K562 (cell line): ENCODE measurements at regions not wholly inside any gene's neighbourhood (a gene's known extent, or its start where the extent isn't known, plus 50 kb on each side); places are given as distances from the start of the nearest gene placed in this dataset.

Experiments used
- ATAC-seq: fragments of 200-7000 bp; cut with Tn5 transposase; 3 replicates; pipeline ENCODE4 v1.9.1; 2020; ENCODE audit warnings: moderate library complexity
- BruUV-seq: library from RNA; stranded (reverse); fragments of 400-500 nt; replicated peaks from 2 replicates; lab custom pipeline; 2021; lab: Mats Ljungman, UMichigan
- CTCF ChIA-PET: fragments of 300-600 bp; formaldehyde crosslinking; extraction: SDS; loops from one replicate; lab custom pipeline; 2021; ENCODE audit warnings: low intra/inter-chr PET ratio; lab: Yijun Ruan, JAX
- POLR2A ChIA-PET: fragments of 300-600, 350-650 bp; sonication (Branson Sonifier 250); formaldehyde crosslinking; extraction: SDS; loops from one replicate; lab custom pipeline; 2021; ENCODE audit warnings: antibody characterized with exemption, inconsistent platforms; lab: Yijun Ruan, JAX
- DNase-seq, 4 experiments: peaks; one replicate each; pipeline versions ENCODE4 v3.0.0 to v3.0.0-alpha.2; 2011 to 2018; ENCODE audit warnings: low spot score in 3 of 4, mixed read lengths in 3 of 4; ENCODE audit errors: extremely low read depth in 1 of 4
- FAIRE-seq: peaks from 2 replicates; lab custom pipeline; 2011; peaks lifted over from hg19 to GRCh38; lab: Jason Lieb, UNC
- H2AFZ ChIP-seq: 2 replicates; pipeline ENCODE4 v1.6.0; 2011; ENCODE audit warnings: low read depth, low read length, control low read depth, inconsistent platforms
- H3K27ac ChIP-seq: fragments of 200-600 bp; 3 replicates; pipeline ENCODE4 v1.8.0; 2011; ENCODE audit warnings: low read depth, mild to moderate bottlenecking, control low read depth, inconsistent platforms, low read length, moderate library complexity, mixed read lengths; ENCODE audit errors: extremely low read depth
- H3K27me3 ChIP-seq, 2 experiments: fragments of 300-600 bp in 1 of 2; 2 replicates in 1 of 2; 3 replicates in 1 of 2; pipeline versions ENCODE4 v1.6.0 to v1.8.0; 2011; ENCODE audit warnings: inconsistent platforms in 2 of 2, low read length in 2 of 2, mild to moderate bottlenecking in 1 of 2, mixed read lengths in 1 of 2, moderate library complexity in 1 of 2; ENCODE audit not compliant: control insufficient read depth in 2 of 2, insufficient read depth in 2 of 2
- H3K36me3 ChIP-seq: fragments of 300-600 bp; 3 replicates; pipeline ENCODE4 v1.8.0; 2011; ENCODE audit warnings: mild to moderate bottlenecking, low read length, inconsistent platforms; ENCODE audit not compliant: control insufficient read depth, insufficient read depth
- H3K4me1 ChIP-seq, 2 experiments: fragments of 200-600 bp in 1 of 2; replicated peaks in 1 of 2; 2 replicates in 1 of 2; 3 replicates in 1 of 2; pipeline versions ENCODE4 v1.5.1 to v1.8.0; 2011; ENCODE audit warnings: inconsistent platforms in 2 of 2, low read length in 2 of 2, mild to moderate bottlenecking in 1 of 2, mixed read lengths in 1 of 2, moderate library complexity in 1 of 2; ENCODE audit not compliant: control insufficient read depth in 2 of 2, insufficient read depth in 2 of 2
- H3K4me2 ChIP-seq: 2 replicates; pipeline ENCODE4 v1.6.1; 2011; ENCODE audit warnings: low read length, control low read depth, inconsistent platforms, mixed read lengths; ENCODE audit not compliant: insufficient read depth
- H3K4me3 ChIP-seq: fragments of 200-600 bp; sonication (generic), shearing (Covaris generic); 2 replicates; pipeline ENCODE4 v1.5.1; 2016; ENCODE audit warnings: control low read depth, inconsistent platforms
- H3K79me2 ChIP-seq: fragments of 200-600 bp; 3 replicates; pipeline ENCODE4 v1.8.0; 2011; ENCODE audit warnings: low read length, inconsistent platforms; ENCODE audit not compliant: control insufficient read depth, insufficient read depth
- H3K9ac ChIP-seq, 2 experiments: 2 replicates each; pipeline versions ENCODE4 v1.6.0 to v1.6.1; 2011; ENCODE audit warnings: low read depth in 2 of 2, low read length in 2 of 2, control low read depth in 1 of 2, inconsistent platforms in 1 of 2, mild to moderate bottlenecking in 1 of 2, mixed read lengths in 1 of 2; ENCODE audit not compliant: insufficient read depth in 1 of 2
- H3K9me1 ChIP-seq: one replicate; pipeline ENCODE4 v1.6.0; 2011; ENCODE audit warnings: inconsistent platforms, mild to moderate bottlenecking, low read length, moderate library complexity; ENCODE audit not compliant: control insufficient read depth, insufficient read depth
- H3K9me3 ChIP-seq: replicated peaks from 2 replicates; pipeline ENCODE4 v1.5.1; 2011; ENCODE audit warnings: low read depth, low read length, inconsistent platforms; ENCODE audit not compliant: control insufficient read depth, insufficient read depth
- H4K20me1 ChIP-seq: replicated peaks from 2 replicates; pipeline ENCODE4 v1.6.1; 2011; ENCODE audit warnings: low read length, inconsistent platforms, mixed read lengths; ENCODE audit not compliant: control insufficient read depth, insufficient read depth
- ATF7 ChIP-seq: fragments of 450-650 bp; IDR thresholded peaks from 2 replicates; pipeline ENCODE4 v1.7.1; 2014; ENCODE audit warnings: mild to moderate bottlenecking, moderate library complexity
- EZH2 ChIP-seq: IDR thresholded peaks from 2 replicates; pipeline ENCODE4 v1.6.1; 2012; ENCODE audit warnings: low read depth, mild to moderate bottlenecking, inconsistent platforms, low read length, borderline replicate concordance
- MLX ChIP-seq, 2 experiments: fragments of 450-650 bp in 1 of 2; sonication (generic) in 1 of 2; formaldehyde crosslinking; conservative IDR thresholded peaks; 2 replicates each; pipeline versions ENCODE4 v1.4.0 to v1.8.1; 2020 to 2022; ENCODE audit warnings: mild to moderate bottlenecking in 1 of 2, missing genetic modification reagents in 1 of 2
- MYNN ChIP-seq, 2 experiments: sonication (generic); formaldehyde crosslinking in 1 of 2; IDR thresholded peaks; 2 replicates each; pipeline versions ENCODE4 v1.5.0 to v1.6.1; 2016 to 2020; ENCODE audit warnings: antibody characterized with exemption in 1 of 2, missing genetic modification reagents in 1 of 2
- PBX2 ChIP-seq, 2 experiments: IDR thresholded peaks in 1 of 2; conservative IDR thresholded peaks in 1 of 2; 2 replicates each; pipeline ENCODE4 v1.6.1; 2016; ENCODE audit warnings: low read depth in 2 of 2, mild to moderate bottlenecking in 1 of 2, missing compliant biosample characterization in 1 of 2, missing genetic modification characterization in 1 of 2, moderate library complexity in 1 of 2
- SMARCE1 ChIP-seq: fragments of 450-650 bp; IDR thresholded peaks from 2 replicates; pipeline ENCODE4 v1.7.1; 2016; ENCODE audit warnings: mild to moderate bottlenecking
- XRCC4 ChIP-seq: IDR thresholded peaks from one replicate; pipeline ENCODE4 v1.6.1; 2011; ENCODE audit not compliant: insufficient read depth, insufficient read length; ENCODE audit errors: extremely low read depth
- ZFP30 ChIP-seq: fragments of 250-450 bp; sonication (Bioruptor Pico); IDR thresholded peaks from 2 replicates; pipeline ENCODE4 v1.8.0; 2022; ENCODE audit warnings: moderate library complexity, mild to moderate bottlenecking, inconsistent platforms, borderline replicate concordance
- ZNF175 ChIP-seq: fragments of 200-800 bp; sonication (Bioruptor generic); IDR thresholded peaks from 2 replicates; pipeline ENCODE4 v1.6.1; 2016; ENCODE audit warnings: low read depth, mild to moderate bottlenecking, missing genetic modification characterization, missing compliant biosample characterization
- ZNF407 ChIP-seq: fragments of 450-650 bp; IDR thresholded peaks from 2 replicates; pipeline ENCODE4 v1.6.1; 2016; ENCODE audit warnings: low read depth
- ZNF830 ChIP-seq: fragments of 250-450 bp; sonication (Bioruptor Pico); IDR thresholded peaks from 2 replicates; pipeline ENCODE4 v1.5.0; 2021; ENCODE audit warnings: mild to moderate bottlenecking
- WGBS: fragments of 100-300 bp; shearing (Covaris generic); methylation state at CpG from one replicate; pipeline ENCODE4 v1.1.6; 2016; ENCODE audit warnings: low coverage, mixed read lengths; ENCODE audit not compliant: insufficient coverage; ENCODE audit errors: missing lambda C conversion rate; 5-methylcytosine and 5-hydroxymethylcytosine counted together
- in situ Hi-C: fragments of 300-500 bp; cut with MboI; formaldehyde crosslinking; loops from 4 replicates; pipeline ENCODE4 v1.15.0; 2018; ENCODE audit warnings: inconsistent platforms, mixed read lengths
- intact Hi-C: fragments of 100-400 bp; cut with micrococcal nuclease; formaldehyde crosslinking; loops from 2 replicates; pipeline ENCODE4 v1.14.2; 2022

- Histone ChIP-seq H3K36me3 (no peaks in the 10 kb centered on the region), H3K27me3 (no peaks in the 10 kb centered on the region), H4K20me1 (no peaks in the 10 kb centered on the region), H3K9me3 (no peaks in the 10 kb centered on the region; the same call in 1 of the 2 replicates), H3K4me1 (no peaks in the 10 kb centered on the region), H3K79me2 (no peaks in the 10 kb centered on the region), H3K4me3 (no peak overlapping the region), H3K27ac (no peak overlapping the region), H3K9ac (no peak overlapping the region), H2AFZ (no peak overlapping the region), H3K4me2 (no peak overlapping the region), H3K9me1 (no peaks in the 10 kb centered on the region)
- POLR2A ChIA-PET = no interaction called here
- FAIRE-seq = no peak
- intact Hi-C loops (no loop called here), in situ Hi-C loops (no loop called here)
- DNase-seq = no peak
- ATAC-seq = no peak
- WGBS = 11% methylated on average over 1 of the region's 1 CpG
- CTCF ChIA-PET = no interaction called here
- no TSS peak for BruUV-seq
- TF ChIP-seq ZNF407 (no peak), ZFP30 (no peak), ZNF830 (CRISPR knock-in tag) (no peak), MYNN (IDR thresholded peaks at IDR 0.05) (no peak), MYNN (CRISPR knock-in tag; IDR thresholded peaks at IDR 0.05) (no peak), XRCC4 (no peak), EZH2 (no peak), ZNF175 (CRISPR knock-in tag) (no peak), ATF7 (no peak), MLX (CRISPR knock-in tag; conservative IDR thresholded peaks at IDR 0.05) (no peak), SMARCE1 (no peak), PBX2 (CRISPR knock-in tag; IDR thresholded peaks at IDR 0.05; ENCODE audit: low read depth) (no peak), PBX2 (tag; conservative IDR thresholded peaks at IDR 0.05; ENCODE audit: low read depth) (no peak)
Observed at GRCh38 chr1:104392552-104392951, 642.9 kb downstream of the AMY1C start.
